K562 (cell line): ENCODE measurements at regions not wholly inside any gene's neighbourhood (a gene's known extent, or its start where the extent isn't known, plus 50 kb on each side); places are given as distances from the start of the nearest gene placed in this dataset.

Experiments used
- ATAC-seq: fragments of 200-7000 bp; cut with Tn5 transposase; 3 replicates; pipeline ENCODE4 v1.9.1; 2020; ENCODE audit warnings: moderate library complexity
- BruUV-seq: library from RNA; stranded (reverse); fragments of 400-500 nt; replicated peaks from 2 replicates; lab custom pipeline; 2021; lab: Mats Ljungman, UMichigan
- CTCF ChIA-PET: fragments of 300-600 bp; formaldehyde crosslinking; extraction: SDS; loops from one replicate; lab custom pipeline; 2021; ENCODE audit warnings: low intra/inter-chr PET ratio; lab: Yijun Ruan, JAX
- POLR2A ChIA-PET: fragments of 300-600, 350-650 bp; sonication (Branson Sonifier 250); formaldehyde crosslinking; extraction: SDS; loops from one replicate; lab custom pipeline; 2021; ENCODE audit warnings: antibody characterized with exemption, inconsistent platforms; lab: Yijun Ruan, JAX
- DNase-seq, 4 experiments: peaks; one replicate each; pipeline versions ENCODE4 v3.0.0 to v3.0.0-alpha.2; 2011 to 2018; ENCODE audit warnings: low spot score in 3 of 4, mixed read lengths in 3 of 4; ENCODE audit errors: extremely low read depth in 1 of 4
- FAIRE-seq: peaks from 2 replicates; lab custom pipeline; 2011; peaks lifted over from hg19 to GRCh38; lab: Jason Lieb, UNC
- H2AFZ ChIP-seq: 2 replicates; pipeline ENCODE4 v1.6.0; 2011; ENCODE audit warnings: low read depth, low read length, control low read depth, inconsistent platforms
- H3K27ac ChIP-seq: fragments of 200-600 bp; 3 replicates; pipeline ENCODE4 v1.8.0; 2011; ENCODE audit warnings: low read depth, mild to moderate bottlenecking, control low read depth, inconsistent platforms, low read length, moderate library complexity, mixed read lengths; ENCODE audit errors: extremely low read depth
- H3K27me3 ChIP-seq, 2 experiments: fragments of 300-600 bp in 1 of 2; 2 replicates in 1 of 2; 3 replicates in 1 of 2; pipeline versions ENCODE4 v1.6.0 to v1.8.0; 2011; ENCODE audit warnings: inconsistent platforms in 2 of 2, low read length in 2 of 2, mild to moderate bottlenecking in 1 of 2, mixed read lengths in 1 of 2, moderate library complexity in 1 of 2; ENCODE audit not compliant: control insufficient read depth in 2 of 2, insufficient read depth in 2 of 2
- H3K36me3 ChIP-seq: fragments of 300-600 bp; 3 replicates; pipeline ENCODE4 v1.8.0; 2011; ENCODE audit warnings: mild to moderate bottlenecking, low read length, inconsistent platforms; ENCODE audit not compliant: control insufficient read depth, insufficient read depth
- H3K4me1 ChIP-seq, 2 experiments: fragments of 200-600 bp in 1 of 2; replicated peaks in 1 of 2; 2 replicates in 1 of 2; 3 replicates in 1 of 2; pipeline versions ENCODE4 v1.5.1 to v1.8.0; 2011; ENCODE audit warnings: inconsistent platforms in 2 of 2, low read length in 2 of 2, mild to moderate bottlenecking in 1 of 2, mixed read lengths in 1 of 2, moderate library complexity in 1 of 2; ENCODE audit not compliant: control insufficient read depth in 2 of 2, insufficient read depth in 2 of 2
- H3K4me2 ChIP-seq: 2 replicates; pipeline ENCODE4 v1.6.1; 2011; ENCODE audit warnings: low read length, control low read depth, inconsistent platforms, mixed read lengths; ENCODE audit not compliant: insufficient read depth
- H3K4me3 ChIP-seq: fragments of 200-600 bp; sonication (generic), shearing (Covaris generic); 2 replicates; pipeline ENCODE4 v1.5.1; 2016; ENCODE audit warnings: control low read depth, inconsistent platforms
- H3K79me2 ChIP-seq: fragments of 200-600 bp; 3 replicates; pipeline ENCODE4 v1.8.0; 2011; ENCODE audit warnings: low read length, inconsistent platforms; ENCODE audit not compliant: control insufficient read depth, insufficient read depth
- H3K9ac ChIP-seq, 2 experiments: 2 replicates each; pipeline versions ENCODE4 v1.6.0 to v1.6.1; 2011; ENCODE audit warnings: low read depth in 2 of 2, low read length in 2 of 2, control low read depth in 1 of 2, inconsistent platforms in 1 of 2, mild to moderate bottlenecking in 1 of 2, mixed read lengths in 1 of 2; ENCODE audit not compliant: insufficient read depth in 1 of 2
- H3K9me1 ChIP-seq: one replicate; pipeline ENCODE4 v1.6.0; 2011; ENCODE audit warnings: inconsistent platforms, mild to moderate bottlenecking, low read length, moderate library complexity; ENCODE audit not compliant: control insufficient read depth, insufficient read depth
- H3K9me3 ChIP-seq: replicated peaks from 2 replicates; pipeline ENCODE4 v1.5.1; 2011; ENCODE audit warnings: low read depth, low read length, inconsistent platforms; ENCODE audit not compliant: control insufficient read depth, insufficient read depth
- H4K20me1 ChIP-seq: replicated peaks from 2 replicates; pipeline ENCODE4 v1.6.1; 2011; ENCODE audit warnings: low read length, inconsistent platforms, mixed read lengths; ENCODE audit not compliant: control insufficient read depth, insufficient read depth
- BHLHE40 ChIP-seq: IDR thresholded peaks from 2 replicates; pipeline ENCODE4 v1.6.1; 2011; ENCODE audit warnings: low read length, improper control_type of control experiment
- E2F4 ChIP-seq: sonication (generic); formaldehyde crosslinking; IDR thresholded peaks from 2 replicates; pipeline ENCODE4 v1.8.0; 2022; ENCODE audit warnings: mild to moderate bottlenecking, low read depth, missing genetic modification reagents
- FOSL1 ChIP-seq: fragments of 200-800 bp; sonication (Bioruptor generic); conservative IDR thresholded peaks from 2 replicates; pipeline ENCODE4 v1.6.1; 2016; ENCODE audit warnings: missing genetic modification characterization, missing compliant biosample characterization
- HMGXB4 ChIP-seq: sonication (generic); formaldehyde crosslinking; IDR thresholded peaks from 2 replicates; pipeline ENCODE4 v1.8.1; 2023; ENCODE audit warnings: mild to moderate bottlenecking, missing genetic modification reagents
- KAT2B ChIP-seq: IDR thresholded peaks from one replicate; pipeline ENCODE4 v1.6.1; 2012; ENCODE audit warnings: low read depth, mild to moderate bottlenecking, control low read depth, inconsistent platforms, low read length, moderate library complexity
- KLF10 ChIP-seq: fragments of 250-450 bp; sonication (Bioruptor Pico); IDR thresholded peaks from 2 replicates; pipeline ENCODE4 v1.6.1; 2021; ENCODE audit warnings: matching md5 sums
- MAFK ChIP-seq: IDR thresholded peaks from 2 replicates; pipeline ENCODE4 v1.6.1; 2011; ENCODE audit warnings: low read length, improper control_type of control experiment
- MYBL2 ChIP-seq, 2 experiments: fragments of 450-650 bp in 1 of 2; sonication (generic) in 1 of 2; formaldehyde crosslinking in 1 of 2; IDR thresholded peaks; 2 replicates each; pipeline versions ENCODE4 v1.6.1 to v1.8.1; 2017 to 2022; ENCODE audit warnings: borderline replicate concordance in 1 of 2, inconsistent platforms in 1 of 2, low read depth in 1 of 2, mild to moderate bottlenecking in 1 of 2, missing genetic modification reagents in 1 of 2, moderate library complexity in 1 of 2
- RHOXF2B ChIP-seq: fragments of 250-450 bp; sonication (Bioruptor Pico); conservative IDR thresholded peaks from 2 replicates; pipeline ENCODE4 v1.5.1; 2021
- SIN3B ChIP-seq: fragments of 450-650 bp; IDR thresholded peaks from 2 replicates; pipeline ENCODE4 v1.6.1; 2017; ENCODE audit warnings: low read depth, mild to moderate bottlenecking, moderate library complexity
- THRAP3 ChIP-seq: fragments of 450-650 bp; IDR thresholded peaks from 2 replicates; pipeline ENCODE4 v1.6.1; 2016; ENCODE audit warnings: mild to moderate bottlenecking, inconsistent platforms, borderline replicate concordance
- ZBTB34 ChIP-seq: fragments of 250-450 bp; sonication (Bioruptor Pico); IDR thresholded peaks from 2 replicates; pipeline ENCODE4 v1.8.0; 2021; ENCODE audit warnings: mild to moderate bottlenecking, moderate library complexity
- ZNF24 ChIP-seq: fragments of 450-650 bp; IDR thresholded peaks from 2 replicates; pipeline ENCODE4 v1.6.1; 2016
- ZNF696 ChIP-seq: fragments of 250-450 bp; sonication (Bioruptor Pico); conservative IDR thresholded peaks from 2 replicates; pipeline ENCODE4 v1.4.0; 2020; ENCODE audit warnings: mild to moderate bottlenecking, moderate library complexity
- WGBS: fragments of 100-300 bp; shearing (Covaris generic); methylation state at CpG from one replicate; pipeline ENCODE4 v1.1.6; 2016; ENCODE audit warnings: low coverage, mixed read lengths; ENCODE audit not compliant: insufficient coverage; ENCODE audit errors: missing lambda C conversion rate; 5-methylcytosine and 5-hydroxymethylcytosine counted together
- in situ Hi-C: fragments of 300-500 bp; cut with MboI; formaldehyde crosslinking; loops from 4 replicates; pipeline ENCODE4 v1.15.0; 2018; ENCODE audit warnings: inconsistent platforms, mixed read lengths
- intact Hi-C: fragments of 100-400 bp; cut with micrococcal nuclease; formaldehyde crosslinking; loops from 2 replicates; pipeline ENCODE4 v1.14.2; 2022

GRCh38 chr2:18106841-18107240 lies 228.4 kb downstream of the KCNS3 start:
- no peaks in the 10 kb centered on the region for H3K79me2 ChIP-seq
- DNase-seq (no peak), FAIRE-seq (no peak), ATAC-seq (no peak)
- H3K9me1 ChIP-seq: no peaks in the 10 kb centered on the region
- intact Hi-C loops: no loop called here
- no peak overlapping the region for H2AFZ ChIP-seq
- ChIA-PET POLR2A (interaction anchor here (0.6 kb wide), 1 partner anchor 1680 kb away, joined by 3 read pairs; no protein-coding TSS in a partner anchor), CTCF (no interaction called here)
- H3K4me3 ChIP-seq: no peak overlapping the region
- no peaks in the 10 kb centered on the region for H3K36me3 ChIP-seq
- H3K27ac ChIP-seq: no peak overlapping the region
- H3K4me1 ChIP-seq: no peaks in the 10 kb centered on the region
- H4K20me1 ChIP-seq: no peaks in the 10 kb centered on the region
- no peaks in the 10 kb centered on the region for H3K27me3 ChIP-seq
- H3K9ac ChIP-seq: no peak overlapping the region
- no peak overlapping the region for H3K4me2 ChIP-seq
- BruUV-seq: no TSS peak
- in situ Hi-C loops: no loop called here
- 3% methylated on average over 2 of the region's 2 CpGs for WGBS
- H3K9me3 ChIP-seq: no peaks in the 10 kb centered on the region
- no peak for TF ChIP-seq FOSL1 (tag)
- TF ChIP-seq ZBTB34: no peak
- no peak for TF ChIP-seq ZNF24
- no peak for TF ChIP-seq MYBL2 (IDR thresholded peaks at IDR 0.05; ENCODE audit: low read depth)
- no peak for TF ChIP-seq MYBL2 (CRISPR knock-in tag; IDR thresholded peaks at IDR 0.05; ENCODE audit: borderline replicate concordance)
- TF ChIP-seq THRAP3: no peak
- TF ChIP-seq MAFK: no peak
- TF ChIP-seq HMGXB4 (CRISPR knock-in tag): no peak
- no peak for TF ChIP-seq E2F4 (CRISPR knock-in tag)
- no peak for TF ChIP-seq SIN3B
- TF ChIP-seq KAT2B: no peak
- TF ChIP-seq KLF10 (CRISPR knock-in tag): no peak
- no peak for TF ChIP-seq BHLHE40
- no peak for TF ChIP-seq ZNF696
- TF ChIP-seq RHOXF2B (CRISPR knock-in tag): no peak
